ENCODE measurements at regions not wholly inside any gene's neighbourhood (a gene's known extent, or its start where the extent isn't known, plus 50 kb on each side); places are given as distances from the start of the nearest gene placed in this dataset.

- Histone ChIP-seq H3K9ac (ENCODE audit: control insufficient read depth, insufficient read depth, low read length) (no peak overlapping the region), H4K20me1 (ENCODE audit: control insufficient read depth, insufficient read depth) (no peaks in the 10 kb centered on the region), H3K4me1 (ENCODE audit: control insufficient read depth, insufficient read depth, low read length) (no peaks in the 10 kb centered on the region), H3K36me3 (ENCODE audit: control insufficient read depth in 2 of 2, insufficient read depth in 2 of 2, low read length in 1 of 2) (no peaks in the 10 kb centered on the region), H3K4me2 (ENCODE audit: control insufficient read depth, insufficient read depth) (no peak overlapping the region), H3K4me3 (no peak overlapping the region), H3K9me3 (replicated peaks; ENCODE audit: control insufficient read depth, insufficient read depth, low read length) (no peaks in the 10 kb centered on the region), H2AFZ (ENCODE audit: control insufficient read depth, low read depth, low read length) (no peak overlapping the region), H3K27me3 (replicated peaks in 1 of 2; ENCODE audit: control insufficient read depth in 2 of 2, insufficient read depth in 2 of 2, low read length in 1 of 2) (no peaks in the 10 kb centered on the region), H3K27ac (ENCODE audit: control insufficient read depth, insufficient read depth) (no peak overlapping the region), H3K79me2 (ENCODE audit: control insufficient read depth, insufficient read depth, low read length) (no peaks in the 10 kb centered on the region)
- ChIA-PET POLR2A (no interaction called here), CTCF (no interaction called here), RAD21 (ENCODE audit: unreplicated experiment) (no interaction called here), SMC1A (ENCODE audit: uncharacterized antibody, unreplicated experiment) (no interaction called here)
- intact Hi-C loops (cut with micrococcal nuclease; ENCODE audit: unreplicated experiment), result no loop called here
- in situ Hi-C loops (cut with MboI), result no loop called here
- no peak for TF ChIP-seq NR2C1 (IDR thresholded peaks at IDR 0.05)
- TF ChIP-seq POLR2AphosphoS5 (IDR thresholded peaks at IDR 0.05; ENCODE audit: low read length), result no peak
- TF ChIP-seq NR2C2 (IDR thresholded peaks at IDR 0.05; ENCODE audit: borderline replicate concordance, control insufficient read depth, insufficient read length, low read depth), result no peak
- TF ChIP-seq E2F4 (IDR thresholded peaks at IDR 0.05; ENCODE audit: low read depth, low read length), result no peak
- no peak for TF ChIP-seq LARP7 (IDR thresholded peaks at IDR 0.05)
- TF ChIP-seq CEBPB (IDR thresholded peaks at IDR 0.05; ENCODE audit: borderline replicate concordance in 1 of 2, low read depth in 2 of 2, low read length in 2 of 2), result no peak
- no peak for TF ChIP-seq HDAC2 (IDR thresholded peaks at IDR 0.05)
- no peak for TF ChIP-seq NRF1 (conservative IDR thresholded peaks at IDR 0.05; ENCODE audit: low read depth, low read length)
- TF ChIP-seq, protein P1, sequence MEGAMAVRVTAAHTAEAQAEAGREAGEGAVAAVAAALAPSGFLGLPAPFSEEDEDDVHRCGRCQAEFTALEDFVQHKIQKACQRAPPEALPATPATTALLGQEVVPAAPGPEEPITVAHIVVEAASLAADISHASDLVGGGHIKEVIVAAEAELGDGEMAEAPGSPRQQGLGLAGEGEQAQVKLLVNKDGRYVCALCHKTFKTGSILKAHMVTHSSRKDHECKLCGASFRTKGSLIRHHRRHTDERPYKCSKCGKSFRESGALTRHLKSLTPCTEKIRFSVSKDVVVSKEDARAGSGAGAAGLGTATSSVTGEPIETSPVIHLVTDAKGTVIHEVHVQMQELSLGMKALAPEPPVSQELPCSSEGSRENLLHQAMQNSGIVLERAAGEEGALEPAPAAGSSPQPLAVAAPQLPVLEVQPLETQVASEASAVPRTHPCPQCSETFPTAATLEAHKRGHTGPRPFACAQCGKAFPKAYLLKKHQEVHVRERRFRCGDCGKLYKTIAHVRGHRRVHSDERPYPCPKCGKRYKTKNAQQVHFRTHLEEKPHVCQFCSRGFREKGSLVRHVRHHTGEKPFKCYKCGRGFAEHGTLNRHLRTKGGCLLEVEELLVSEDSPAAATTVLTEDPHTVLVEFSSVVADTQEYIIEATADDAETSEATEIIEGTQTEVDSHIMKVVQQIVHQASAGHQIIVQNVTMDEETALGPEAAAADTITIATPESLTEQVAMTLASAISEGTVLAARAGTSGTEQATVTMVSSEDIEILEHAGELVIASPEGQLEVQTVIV (IDR thresholded peaks at IDR 0.05; ENCODE audit: borderline replicate concordance, partially characterized antibody), result no peak
- ATAC-seq, result no peak
- no TSS peak for BruUV-seq (replicated peaks)
- no peak for FAIRE-seq
- DNase-seq (ENCODE audit: low read depth, low spot score), result no peak
These were observed 1154.6 kb downstream of the JRKL start for GRCh38 chr11:97544431-97544830.

Data from GM12878 (cell line).